ENCODE measurements at regions not wholly inside any gene's neighbourhood (a gene's known extent, or its start where the extent isn't known, plus 50 kb on each side); places are given as distances from the start of the nearest gene placed in this dataset.

GRCh38 chr10:107480781-107481180, 316.3 kb upstream of the SORCS1 start:
- no peak for TF ChIP-seq EP300 (IDR thresholded peaks at IDR 0.05; ENCODE audit: borderline replicate concordance)
- TF ChIP-seq EGR1 (IDR thresholded peaks at IDR 0.05) = no peak
- no peak for TF ChIP-seq CREB1 (IDR thresholded peaks at IDR 0.05; ENCODE audit: low read depth)
- no peak for TF ChIP-seq FOXM1 (IDR thresholded peaks at IDR 0.05; ENCODE audit: borderline replicate concordance, low read depth)
- TF ChIP-seq MAX (IDR thresholded peaks at IDR 0.05) = no peak
- no peak for TF ChIP-seq TCF12 (IDR thresholded peaks at IDR 0.05; ENCODE audit: low read depth)
- TF ChIP-seq ZBTB7A (IDR thresholded peaks at IDR 0.05; ENCODE audit: low read depth) = no peak
- no peak for TF ChIP-seq REST (IDR thresholded peaks at IDR 0.05; ENCODE audit: low read depth)
- TF ChIP-seq CEBPB (IDR thresholded peaks at IDR 0.05) = no peak
- no peak for TF ChIP-seq NFIC (IDR thresholded peaks at IDR 0.05)
- TF ChIP-seq TAF1 (IDR thresholded peaks at IDR 0.05; ENCODE audit: low read depth) = no peak

All from Ishikawa (cell line).